GM12878 (cell line): ENCODE measurements at regions not wholly inside any gene's neighbourhood (a gene's known extent, or its start where the extent isn't known, plus 50 kb on each side); places are given as distances from the start of the nearest gene placed in this dataset. TPM values are rescaled to one million over a fixed set of nuclear protein-coding genes. Genes with fewer than 3 reads are reported as not detected.

Experiments
- small RNA-seq: library from RNA; depleted of rRNA; stranded (forward); fragments of <200 nt; gene quantifications from one replicate; pipeline ENCODE3, GENCODE V24; 2014

Small RNA genes lying in the stretch of these regions (small RNA-seq; reads per million reads assigned to genes)
- gene AC083904.1 (not detected), gene RNU6-4P (0.12 reads per million)
